ENCODE measurements at regions not wholly inside any gene's neighbourhood (a gene's known extent, or its start where the extent isn't known, plus 50 kb on each side); places are given as distances from the start of the nearest gene placed in this dataset.
A peak's percentile ranks its signal among the peaks of the same experiment; 100 is the strongest.
"Not testable (repeated sequence)": the region's sequence is repeated elsewhere in the genome, so short reads cannot be mapped to it uniquely, and the experiment has no call there.

DNA sequence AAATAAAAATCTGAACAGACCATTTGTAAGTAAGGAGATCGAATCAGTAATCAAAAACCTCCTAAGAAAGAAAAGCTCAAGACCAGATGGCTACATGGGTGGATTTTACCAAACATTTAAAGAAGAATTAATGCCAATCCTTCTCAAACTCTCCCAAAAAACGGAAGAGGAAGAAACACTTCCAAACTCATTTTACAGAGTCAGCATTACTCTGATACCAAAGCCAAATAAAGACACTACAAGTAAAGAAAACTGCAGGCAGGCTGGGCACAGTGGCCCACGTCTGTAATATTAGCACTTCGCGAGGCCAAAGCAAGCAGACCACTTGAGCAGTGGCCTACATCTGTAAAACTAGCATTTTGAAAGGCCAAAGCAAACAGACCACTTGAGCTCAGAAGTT lies 159.8 kb downstream of the DPY19L2 start:
- no peak for DNase-seq (ENCODE audit: low read depth)
- no peak overlapping the region for H3K4me3 ChIP-seq (ENCODE audit: low read depth, low read length)
- TF ChIP-seq, protein P1, sequence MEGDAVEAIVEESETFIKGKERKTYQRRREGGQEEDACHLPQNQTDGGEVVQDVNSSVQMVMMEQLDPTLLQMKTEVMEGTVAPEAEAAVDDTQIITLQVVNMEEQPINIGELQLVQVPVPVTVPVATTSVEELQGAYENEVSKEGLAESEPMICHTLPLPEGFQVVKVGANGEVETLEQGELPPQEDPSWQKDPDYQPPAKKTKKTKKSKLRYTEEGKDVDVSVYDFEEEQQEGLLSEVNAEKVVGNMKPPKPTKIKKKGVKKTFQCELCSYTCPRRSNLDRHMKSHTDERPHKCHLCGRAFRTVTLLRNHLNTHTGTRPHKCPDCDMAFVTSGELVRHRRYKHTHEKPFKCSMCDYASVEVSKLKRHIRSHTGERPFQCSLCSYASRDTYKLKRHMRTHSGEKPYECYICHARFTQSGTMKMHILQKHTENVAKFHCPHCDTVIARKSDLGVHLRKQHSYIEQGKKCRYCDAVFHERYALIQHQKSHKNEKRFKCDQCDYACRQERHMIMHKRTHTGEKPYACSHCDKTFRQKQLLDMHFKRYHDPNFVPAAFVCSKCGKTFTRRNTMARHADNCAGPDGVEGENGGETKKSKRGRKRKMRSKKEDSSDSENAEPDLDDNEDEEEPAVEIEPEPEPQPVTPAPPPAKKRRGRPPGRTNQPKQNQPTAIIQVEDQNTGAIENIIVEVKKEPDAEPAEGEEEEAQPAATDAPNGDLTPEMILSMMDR (conservative IDR thresholded peaks at IDR 0.05; ENCODE audit: low read depth, low read length) = no peak

GRCh38 chr12:63499567-63499966 lies 168.7 kb downstream of the DPY19L2 start:
- no peak for DNase-seq (ENCODE audit: low read depth)
- H3K4me3 ChIP-seq (ENCODE audit: low read depth, low read length) = no peak overlapping the region
- TF ChIP-seq, protein P1 (conservative IDR thresholded peaks at IDR 0.05; ENCODE audit: low read depth, low read length) = no peak

DNA sequence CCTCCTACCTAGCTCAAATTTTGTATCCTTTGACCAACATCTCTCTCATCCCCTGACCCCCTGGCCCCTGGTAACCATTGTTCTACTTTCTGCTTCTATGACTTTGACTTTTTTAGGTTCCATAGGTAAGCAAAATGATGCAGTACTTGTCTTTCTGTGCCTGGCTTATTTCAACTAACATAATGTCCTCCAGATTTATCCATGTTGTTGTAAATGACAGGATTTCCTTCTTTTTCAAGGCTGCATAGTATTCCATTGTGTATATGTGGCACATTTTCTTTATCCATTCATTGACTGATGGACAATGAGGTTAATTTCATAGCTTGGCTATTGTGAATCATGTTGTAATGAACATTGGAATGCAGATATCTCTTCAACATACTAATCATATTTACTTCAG lies 170.1 kb downstream of the DPY19L2 start:
- TF ChIP-seq, protein P1 (conservative IDR thresholded peaks at IDR 0.05; ENCODE audit: low read depth, low read length) = no peak
- DNase-seq (ENCODE audit: low read depth) = no peak
- H3K4me3 ChIP-seq (ENCODE audit: low read depth, low read length) = no peak overlapping the region

DNA sequence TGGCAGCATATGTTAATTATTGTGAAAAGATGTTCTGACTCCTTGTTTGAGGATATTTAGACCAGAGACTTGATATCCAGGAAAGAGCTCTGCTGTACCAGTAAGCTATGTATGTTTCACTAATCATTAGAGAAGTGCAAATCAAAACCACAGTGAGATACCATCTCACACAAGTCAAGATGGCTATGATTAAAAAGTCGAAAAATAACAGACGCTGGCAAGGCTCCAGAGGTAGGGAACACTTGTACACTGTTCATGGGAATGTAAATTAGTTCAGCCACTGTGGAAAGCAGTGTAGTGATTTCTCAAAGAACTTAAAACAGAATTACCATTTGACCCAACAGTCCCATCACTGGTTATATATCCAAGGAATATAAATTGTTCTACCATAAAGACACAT lies 171.6 kb downstream of the DPY19L2 start:
- no peak for DNase-seq (ENCODE audit: low read depth)
- TF ChIP-seq, protein P1 (conservative IDR thresholded peaks at IDR 0.05; ENCODE audit: low read depth, low read length) = no peak

DNA sequence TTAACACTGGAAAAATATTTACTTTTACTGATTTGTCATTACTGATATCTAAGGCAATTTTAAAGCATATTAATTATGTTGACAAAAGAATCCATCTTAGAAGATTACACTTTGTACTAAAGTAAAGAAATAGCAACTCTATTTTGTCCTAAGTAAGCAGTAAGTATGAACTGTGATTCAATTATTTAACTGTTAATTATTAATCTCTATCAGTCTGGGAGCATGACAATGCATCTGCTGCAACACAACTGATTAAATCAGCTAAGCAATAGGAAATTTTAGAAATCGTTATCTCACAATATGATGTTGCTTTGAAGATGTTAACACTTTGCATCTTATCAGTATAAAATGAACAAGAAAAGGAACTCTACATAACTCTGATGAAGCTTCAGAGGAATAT lies 172.3 kb downstream of the DPY19L2 start:
- TF ChIP-seq, protein P1 (conservative IDR thresholded peaks at IDR 0.05; ENCODE audit: low read depth, low read length) = no peak
- no peak overlapping the region for H3K4me3 ChIP-seq (ENCODE audit: low read depth, low read length)
- peak; percentile 3 for DNase-seq (ENCODE audit: low read depth)

More for the DNA sequence above, 171.6 kb downstream of the DPY19L2 start:
- H3K4me3 ChIP-seq (ENCODE audit: low read depth, low read length) = no peak overlapping the region

DNA sequence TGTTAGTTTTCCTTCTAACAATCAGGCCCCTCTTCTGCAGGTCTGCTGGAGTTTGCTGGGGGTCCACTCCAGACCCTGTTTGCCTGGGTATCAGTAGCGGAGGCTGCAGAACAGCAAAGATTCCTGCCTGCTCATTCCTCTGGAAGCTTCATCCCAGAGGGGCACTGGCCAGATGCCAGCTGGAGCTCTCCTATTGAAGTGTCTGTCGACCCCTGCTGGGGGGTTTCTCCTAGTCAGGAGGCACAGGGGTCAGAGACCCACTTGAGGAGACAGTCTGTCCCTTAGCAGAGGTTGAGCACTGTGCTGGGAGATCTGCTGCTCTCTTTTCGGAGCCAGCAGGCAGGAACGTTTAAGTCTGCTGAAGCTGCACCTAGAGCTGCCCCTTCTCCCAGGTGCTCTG lies 174.9 kb downstream of the DPY19L2 start:
- DNase-seq (ENCODE audit: low read depth); H3K4me3 ChIP-seq (ENCODE audit: low read depth, low read length): not testable (repeated sequence)

- no peak overlapping the region for H3K4me3 ChIP-seq (ENCODE audit: low read depth, low read length)
- DNase-seq (ENCODE audit: low read depth) = no peak
- TF ChIP-seq, protein P1 (conservative IDR thresholded peaks at IDR 0.05; ENCODE audit: low read depth, low read length) = no peak
Observed at GRCh38 chr12:63480186-63480585, 188.1 kb downstream of the DPY19L2 start.

- no peak overlapping the region for H3K4me3 ChIP-seq (ENCODE audit: low read depth, low read length)
- TF ChIP-seq, protein P1 (conservative IDR thresholded peaks at IDR 0.05; ENCODE audit: low read depth, low read length) = no peak
- DNase-seq (ENCODE audit: low read depth) = no peak
Observed at GRCh38 chr12:63470161-63470560, 198.1 kb downstream of the DPY19L2 start.

Data from epithelial cell of proximal tubule (primary cell).